ENCODE measurements at regions not wholly inside any gene's neighbourhood (a gene's known extent, or its start where the extent isn't known, plus 50 kb on each side); places are given as distances from the start of the nearest gene placed in this dataset.

DNA sequence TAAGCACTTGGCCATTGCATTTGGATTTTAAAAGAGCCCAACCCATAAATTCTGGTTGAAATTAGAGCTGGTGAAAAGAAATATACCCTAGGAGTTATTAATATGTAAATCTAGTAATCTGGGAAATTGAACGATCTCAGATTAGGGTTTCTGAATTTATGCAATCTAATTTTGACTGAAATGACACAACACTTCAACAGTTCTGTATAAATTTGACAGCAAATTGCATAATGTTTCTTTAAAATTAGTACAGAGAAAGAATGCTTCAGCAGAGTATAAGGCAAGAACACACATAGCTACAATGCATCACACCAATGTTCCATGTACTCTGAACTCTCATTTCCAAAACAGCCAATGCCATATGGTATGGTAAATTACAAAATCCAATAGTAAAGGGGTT is 201.5 kb upstream of the ITGA4 start:
- intact Hi-C loops (cut with DNase I), result no loop called here
- no peaks in the 10 kb centered on the region for H3K9me3 ChIP-seq
- no peak overlapping the region for H3K27ac ChIP-seq
- no peak overlapping the region for H3K4me3 ChIP-seq
- TF ChIP-seq POLR2A (IDR thresholded peaks at IDR 0.05), result no peak
- no peak for TF ChIP-seq POLR2AphosphoS5 (IDR thresholded peaks at IDR 0.05; ENCODE audit: insufficient read depth in 1 of 2, low read depth in 1 of 2)
- DNase-seq (ENCODE audit: extremely low spot score in 2 of 2), result no peak
- no peaks in the 10 kb centered on the region for H3K27me3 ChIP-seq
- no peaks in the 10 kb centered on the region for H3K36me3 ChIP-seq
- no peaks in the 10 kb centered on the region for H3K4me1 ChIP-seq

DNA sequence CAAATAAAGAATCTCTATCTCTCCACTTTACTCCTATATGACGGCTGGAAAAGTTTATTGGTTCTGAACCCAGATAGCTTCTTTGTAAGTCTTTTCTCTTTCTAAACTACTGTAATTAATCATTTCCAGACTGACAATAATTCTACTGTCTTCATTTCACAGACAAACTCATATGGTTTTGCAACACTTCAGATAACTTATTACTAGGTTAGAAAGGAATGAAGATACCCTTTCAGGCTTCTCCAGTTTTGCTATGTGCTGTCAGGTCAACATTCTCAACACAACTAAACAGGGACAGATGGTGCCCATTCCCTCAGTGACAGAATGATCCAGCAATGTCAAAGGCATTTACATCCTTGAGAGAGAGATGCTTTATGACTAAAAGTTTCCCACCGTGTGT is 198.5 kb upstream of the ITGA4 start:
- Histone ChIP-seq H3K27me3 (no peaks in the 10 kb centered on the region), H3K36me3 (no peaks in the 10 kb centered on the region), H3K4me1 (no peaks in the 10 kb centered on the region), H3K27ac (no peak overlapping the region), H3K9me3 (no peaks in the 10 kb centered on the region), H3K4me3 (no peak overlapping the region)
- no peak for DNase-seq (ENCODE audit: extremely low spot score in 2 of 2)
- TF ChIP-seq POLR2A (IDR thresholded peaks at IDR 0.05) (no peak), POLR2AphosphoS5 (IDR thresholded peaks at IDR 0.05; ENCODE audit: insufficient read depth in 1 of 2, low read depth in 1 of 2) (no peak)
- TF ChIP-seq, protein P1, sequence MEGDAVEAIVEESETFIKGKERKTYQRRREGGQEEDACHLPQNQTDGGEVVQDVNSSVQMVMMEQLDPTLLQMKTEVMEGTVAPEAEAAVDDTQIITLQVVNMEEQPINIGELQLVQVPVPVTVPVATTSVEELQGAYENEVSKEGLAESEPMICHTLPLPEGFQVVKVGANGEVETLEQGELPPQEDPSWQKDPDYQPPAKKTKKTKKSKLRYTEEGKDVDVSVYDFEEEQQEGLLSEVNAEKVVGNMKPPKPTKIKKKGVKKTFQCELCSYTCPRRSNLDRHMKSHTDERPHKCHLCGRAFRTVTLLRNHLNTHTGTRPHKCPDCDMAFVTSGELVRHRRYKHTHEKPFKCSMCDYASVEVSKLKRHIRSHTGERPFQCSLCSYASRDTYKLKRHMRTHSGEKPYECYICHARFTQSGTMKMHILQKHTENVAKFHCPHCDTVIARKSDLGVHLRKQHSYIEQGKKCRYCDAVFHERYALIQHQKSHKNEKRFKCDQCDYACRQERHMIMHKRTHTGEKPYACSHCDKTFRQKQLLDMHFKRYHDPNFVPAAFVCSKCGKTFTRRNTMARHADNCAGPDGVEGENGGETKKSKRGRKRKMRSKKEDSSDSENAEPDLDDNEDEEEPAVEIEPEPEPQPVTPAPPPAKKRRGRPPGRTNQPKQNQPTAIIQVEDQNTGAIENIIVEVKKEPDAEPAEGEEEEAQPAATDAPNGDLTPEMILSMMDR (IDR thresholded peaks at IDR 0.05), result no peak
- intact Hi-C loops (cut with DNase I), result no loop called here

DNA sequence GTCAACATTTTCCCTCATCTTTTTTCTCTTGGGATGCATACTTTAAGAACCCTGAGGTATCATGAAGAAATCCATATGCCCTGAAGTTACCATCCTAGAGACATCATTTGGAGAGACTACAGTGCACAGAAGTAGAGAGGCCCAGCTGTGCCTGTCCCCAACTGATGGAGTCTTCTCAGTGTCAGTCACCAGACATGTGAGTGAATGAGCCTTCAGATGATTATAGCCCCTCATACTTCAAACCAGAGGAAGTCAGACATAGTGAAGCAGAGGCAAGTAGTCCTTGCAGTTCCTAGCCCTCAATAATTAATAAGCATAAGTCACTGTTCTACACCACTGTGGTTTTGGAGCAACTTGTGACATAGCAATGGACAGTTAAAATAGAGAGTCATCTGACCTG is 194.4 kb upstream of the ITGA4 start:
- H3K27me3 ChIP-seq, result no peaks in the 10 kb centered on the region
- H3K27ac ChIP-seq, result no peak overlapping the region
- no peaks in the 10 kb centered on the region for H3K9me3 ChIP-seq
- intact Hi-C loops (cut with DNase I), result no loop called here
- no peak for DNase-seq (ENCODE audit: extremely low spot score in 2 of 2)
- H3K4me3 ChIP-seq, result no peak overlapping the region
- no peaks in the 10 kb centered on the region for H3K36me3 ChIP-seq
- no peak for TF ChIP-seq POLR2AphosphoS5 (IDR thresholded peaks at IDR 0.05; ENCODE audit: insufficient read depth in 1 of 2, low read depth in 1 of 2)
- TF ChIP-seq, protein P1 (IDR thresholded peaks at IDR 0.05), result no peak
- TF ChIP-seq POLR2A (IDR thresholded peaks at IDR 0.05), result no peak
- no peaks in the 10 kb centered on the region for H3K4me1 ChIP-seq

DNA sequence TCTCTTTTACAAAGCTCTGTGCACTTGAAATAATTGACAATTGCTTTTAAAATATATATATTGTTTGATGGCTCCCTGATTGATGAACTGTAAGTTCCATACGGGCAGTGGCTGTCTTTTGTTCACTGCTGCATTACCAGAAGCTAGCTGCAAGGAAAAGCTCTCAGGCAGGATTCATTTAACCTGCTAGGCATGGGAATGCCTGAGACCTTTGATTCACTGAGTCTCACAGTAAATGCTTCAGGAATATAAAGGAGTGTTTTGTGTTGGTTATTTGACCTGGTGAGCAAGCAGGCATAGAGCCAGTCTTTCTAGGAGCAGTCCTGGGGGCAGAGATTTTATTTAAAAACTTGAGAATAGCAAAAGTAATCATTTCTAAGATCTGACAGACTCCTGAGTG is 193.2 kb upstream of the ITGA4 start:
- intact Hi-C loops (cut with DNase I), result no loop called here
- TF ChIP-seq, protein P1 (IDR thresholded peaks at IDR 0.05), result no peak
- no peak for TF ChIP-seq POLR2A (IDR thresholded peaks at IDR 0.05)
- no peak for TF ChIP-seq POLR2AphosphoS5 (IDR thresholded peaks at IDR 0.05; ENCODE audit: insufficient read depth in 1 of 2, low read depth in 1 of 2)
- H3K27ac ChIP-seq, result no peak overlapping the region
- H3K4me3 ChIP-seq, result no peak overlapping the region
- no peaks in the 10 kb centered on the region for H3K4me1 ChIP-seq
- DNase-seq (ENCODE audit: extremely low spot score in 2 of 2), result no peak
- H3K36me3 ChIP-seq, result no peaks in the 10 kb centered on the region
- H3K27me3 ChIP-seq, result no peaks in the 10 kb centered on the region
- H3K9me3 ChIP-seq, result no peaks in the 10 kb centered on the region

DNA sequence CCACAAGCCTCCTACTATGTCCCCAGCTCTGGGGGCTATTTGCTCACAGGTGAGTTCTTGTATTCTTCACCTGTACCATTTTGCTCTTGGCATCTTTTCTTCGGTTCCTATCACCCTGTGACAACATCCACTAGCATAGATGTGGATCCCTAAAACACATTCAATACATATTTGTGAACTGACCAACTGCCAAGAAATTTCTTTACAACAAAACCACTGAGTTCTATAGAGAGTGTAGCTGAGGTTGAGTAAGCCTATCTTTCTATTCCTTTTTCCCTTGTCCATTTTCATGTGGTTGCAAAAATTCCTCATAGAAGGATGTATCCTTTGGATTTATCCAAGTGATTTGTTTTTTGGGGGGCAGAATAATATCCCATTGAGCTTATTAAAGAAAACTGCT is 192.7 kb upstream of the ITGA4 start:
- H3K4me1 ChIP-seq, result no peaks in the 10 kb centered on the region
- no peak overlapping the region for H3K27ac ChIP-seq
- no peaks in the 10 kb centered on the region for H3K9me3 ChIP-seq
- no peak for DNase-seq (ENCODE audit: extremely low spot score in 2 of 2)
- H3K4me3 ChIP-seq, result no peak overlapping the region
- intact Hi-C loops (cut with DNase I), result no loop called here
- H3K36me3 ChIP-seq, result no peaks in the 10 kb centered on the region
- TF ChIP-seq POLR2A (IDR thresholded peaks at IDR 0.05), result no peak
- TF ChIP-seq, protein P1 (IDR thresholded peaks at IDR 0.05), result no peak
- TF ChIP-seq POLR2AphosphoS5 (IDR thresholded peaks at IDR 0.05; ENCODE audit: insufficient read depth in 1 of 2, low read depth in 1 of 2), result no peak
- no peaks in the 10 kb centered on the region for H3K27me3 ChIP-seq

DNA sequence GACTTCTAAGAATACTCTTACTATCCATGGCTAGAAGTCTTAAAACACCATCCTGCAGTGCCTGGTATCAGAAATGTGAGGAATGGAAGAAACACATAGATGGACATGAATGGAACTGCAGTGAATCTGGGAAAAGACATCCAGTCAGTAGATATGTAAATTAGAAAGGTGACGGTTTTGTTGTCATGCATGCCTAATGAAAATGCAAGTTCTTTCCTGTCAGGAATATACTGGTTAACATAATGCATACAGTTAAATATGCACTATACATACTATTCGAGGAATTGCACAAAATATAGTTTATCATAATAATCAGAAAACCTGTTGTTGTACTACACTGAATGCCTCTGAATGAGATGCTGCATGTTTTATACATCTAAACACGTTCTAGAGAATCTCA is 190.6 kb upstream of the ITGA4 start:
- no peak overlapping the region for H3K27ac ChIP-seq
- no peaks in the 10 kb centered on the region for H3K27me3 ChIP-seq
- no peak overlapping the region for H3K4me3 ChIP-seq
- no peaks in the 10 kb centered on the region for H3K9me3 ChIP-seq
- intact Hi-C loops (cut with DNase I), result no loop called here
- TF ChIP-seq POLR2AphosphoS5 (IDR thresholded peaks at IDR 0.05; ENCODE audit: insufficient read depth in 1 of 2, low read depth in 1 of 2) (no peak), POLR2A (IDR thresholded peaks at IDR 0.05) (no peak)
- TF ChIP-seq, protein P1 (IDR thresholded peaks at IDR 0.05), result no peak
- no peak for DNase-seq (ENCODE audit: extremely low spot score in 2 of 2)
- no peaks in the 10 kb centered on the region for H3K36me3 ChIP-seq
- H3K4me1 ChIP-seq, result no peaks in the 10 kb centered on the region

All from vagina (tissue), 2 donors.